SU-DHL-6 (cell line): ENCODE measurements at regions not wholly inside any gene's neighbourhood (a gene's known extent, or its start where the extent isn't known, plus 50 kb on each side); places are given as distances from the start of the nearest gene placed in this dataset.

ENCODE experiments used
- H2AFZ ChIP-seq: fragments of 200-600 bp; sonication (generic); 2 replicates; pipeline ENCODE4 v1.6.1; 2014; ENCODE audit warnings: low read depth, mild to moderate bottlenecking, moderate library complexity, mixed read lengths, antibody characterized with exemption, low read length; ENCODE audit not compliant: severe bottlenecking
- H3F3A ChIP-seq: fragments of 200-600 bp; shearing (Covaris generic); 2 replicates; pipeline ENCODE4 v1.6.0; 2016; ENCODE audit warnings: antibody characterized with exemption, mild to moderate bottlenecking; ENCODE audit not compliant: insufficient read depth
- H3K27ac ChIP-seq: fragments of 200-600 bp; sonication (generic); 2 replicates; pipeline ENCODE4 v1.5.1; 2016; ENCODE audit warnings: low read depth, mild to moderate bottlenecking, low read length, moderate library complexity, mixed read lengths
- H3K27me3 ChIP-seq: fragments of 200-600 bp; sonication (generic), shearing (Covaris generic); 2 replicates; pipeline ENCODE4 v1.6.0; 2014; ENCODE audit warnings: mild to moderate bottlenecking, low read length
- H3K36me3 ChIP-seq: fragments of 200-600 bp; sonication (generic); 2 replicates; pipeline ENCODE4 v1.6.1; 2014; ENCODE audit warnings: mild to moderate bottlenecking, low read length, mixed read lengths
- H3K4me2 ChIP-seq: fragments of 300-600, 200-600 bp; shearing (Covaris generic), sonication (generic); 2 replicates; pipeline ENCODE4 v1.6.0; 2014; ENCODE audit warnings: low read length, low read depth, mild to moderate bottlenecking; ENCODE audit not compliant: poor library complexity, severe bottlenecking
- H3K4me3 ChIP-seq: fragments of 200-600 bp; sonication (generic); 2 replicates; pipeline ENCODE4 v1.5.1; 2014; ENCODE audit warnings: antibody characterized with exemption, low read length, mild to moderate bottlenecking, mixed read lengths; ENCODE audit not compliant: insufficient read depth, poor library complexity, severe bottlenecking
- H3K79me2 ChIP-seq: fragments of 200-600 bp; sonication (generic); 2 replicates; pipeline ENCODE4 v1.6.1; 2014; ENCODE audit warnings: mild to moderate bottlenecking, low read length, moderate library complexity; ENCODE audit not compliant: insufficient read depth
- H3K9ac ChIP-seq: fragments of 200-600 bp; sonication (generic); 2 replicates; pipeline ENCODE4 v1.7.0; 2014; ENCODE audit warnings: mild to moderate bottlenecking, low read length
- H3K9me2 ChIP-seq: fragments of 200-600 bp; sonication (generic); replicated peaks from 2 replicates; pipeline ENCODE4 v1.6.1; 2014; ENCODE audit warnings: low read length; ENCODE audit not compliant: insufficient read depth
- H3K9me3 ChIP-seq: fragments of 200-600 bp; sonication (generic); 2 replicates; pipeline ENCODE4 v1.6.1; 2014; ENCODE audit warnings: low read length, mixed read lengths; ENCODE audit not compliant: insufficient read depth
- H4K20me1 ChIP-seq: fragments of 200-600 bp; sonication (generic); 2 replicates; pipeline ENCODE4 v1.6.1; 2014; ENCODE audit warnings: low read depth, mild to moderate bottlenecking, antibody characterized with exemption, low read length, moderate library complexity, mixed read lengths
- EZH2phosphoT487 ChIP-seq: fragments of 200-600 bp; sonication (generic), shearing (Covaris generic); conservative IDR thresholded peaks from 2 replicates; pipeline ENCODE4 v1.6.1; 2018; ENCODE audit warnings: mild to moderate bottlenecking, antibody characterized with exemption, low read length, moderate library complexity, mixed read lengths
- TF ChIP-seq, protein P1 (sequence below): fragments of 200-600 bp; sonication (generic); IDR thresholded peaks from one replicate; pipeline ENCODE4 v1.5.1; 2017; ENCODE audit warnings: antibody characterized with exemption, mild to moderate bottlenecking, low read length, moderate library complexity; ENCODE audit not compliant: insufficient read depth, poor library complexity, severe bottlenecking

- Histone ChIP-seq H3K4me3 (no peak overlapping the region), H3K27ac (no peak overlapping the region)
Measured at GRCh38 chr13:60312851-60313505, 84.0 kb upstream of the TDRD3 start.

DNA sequence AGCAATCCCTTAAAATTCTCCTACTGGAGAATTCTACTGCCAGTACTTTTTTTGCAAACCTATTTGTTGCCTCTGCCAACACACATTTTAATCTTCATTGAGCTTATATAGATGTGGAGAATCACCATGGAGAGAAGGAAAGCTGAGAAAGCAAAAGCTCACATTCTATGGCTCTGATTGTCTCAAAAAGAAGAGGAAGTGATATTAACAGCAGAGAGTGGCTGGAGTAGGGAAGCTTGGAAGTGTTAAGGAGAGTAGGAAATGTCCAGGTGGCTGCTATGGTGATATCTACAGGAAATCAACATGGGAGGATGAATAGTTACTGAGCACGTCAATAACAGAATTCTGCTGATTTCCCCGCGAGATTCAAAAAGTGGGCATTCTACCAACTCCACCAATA, 78.8 kb upstream of the TDRD3 start:
- Histone ChIP-seq H4K20me1 (no peaks in the 10 kb centered on the region), H3K4me3 (no peak overlapping the region), H3K36me3 (no peaks in the 10 kb centered on the region), H3K4me2 (no peak overlapping the region), H3F3A (no peaks in the 10 kb centered on the region), H3K79me2 (no peaks in the 10 kb centered on the region), H2AFZ (no peak overlapping the region), H3K9me3 (no peaks in the 10 kb centered on the region), H3K9me2 (no peaks in the 10 kb centered on the region), H3K9ac (no peak overlapping the region), H3K27me3 (no peaks in the 10 kb centered on the region), H3K27ac (no peak overlapping the region)
- TF ChIP-seq, protein P1, sequence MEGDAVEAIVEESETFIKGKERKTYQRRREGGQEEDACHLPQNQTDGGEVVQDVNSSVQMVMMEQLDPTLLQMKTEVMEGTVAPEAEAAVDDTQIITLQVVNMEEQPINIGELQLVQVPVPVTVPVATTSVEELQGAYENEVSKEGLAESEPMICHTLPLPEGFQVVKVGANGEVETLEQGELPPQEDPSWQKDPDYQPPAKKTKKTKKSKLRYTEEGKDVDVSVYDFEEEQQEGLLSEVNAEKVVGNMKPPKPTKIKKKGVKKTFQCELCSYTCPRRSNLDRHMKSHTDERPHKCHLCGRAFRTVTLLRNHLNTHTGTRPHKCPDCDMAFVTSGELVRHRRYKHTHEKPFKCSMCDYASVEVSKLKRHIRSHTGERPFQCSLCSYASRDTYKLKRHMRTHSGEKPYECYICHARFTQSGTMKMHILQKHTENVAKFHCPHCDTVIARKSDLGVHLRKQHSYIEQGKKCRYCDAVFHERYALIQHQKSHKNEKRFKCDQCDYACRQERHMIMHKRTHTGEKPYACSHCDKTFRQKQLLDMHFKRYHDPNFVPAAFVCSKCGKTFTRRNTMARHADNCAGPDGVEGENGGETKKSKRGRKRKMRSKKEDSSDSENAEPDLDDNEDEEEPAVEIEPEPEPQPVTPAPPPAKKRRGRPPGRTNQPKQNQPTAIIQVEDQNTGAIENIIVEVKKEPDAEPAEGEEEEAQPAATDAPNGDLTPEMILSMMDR = no peak
- TF ChIP-seq EZH2phosphoT487 = no peak

More at GRCh38 chr13:60312851-60313505, 84.0 kb upstream of the TDRD3 start:
- Histone ChIP-seq H3K27me3 (no peaks in the 10 kb centered on the region), H3F3A (no peaks in the 10 kb centered on the region), H3K9me2 (no peaks in the 10 kb centered on the region), H3K9ac (no peak overlapping the region), H4K20me1 (no peaks in the 10 kb centered on the region), H3K79me2 (no peaks in the 10 kb centered on the region), H3K36me3 (no peaks in the 10 kb centered on the region), H3K9me3 (no peaks in the 10 kb centered on the region), H3K4me2 (no peak overlapping the region), H2AFZ (no peak overlapping the region)
- TF ChIP-seq, protein P1 = no peak
- TF ChIP-seq EZH2phosphoT487 = no peak

DNA sequence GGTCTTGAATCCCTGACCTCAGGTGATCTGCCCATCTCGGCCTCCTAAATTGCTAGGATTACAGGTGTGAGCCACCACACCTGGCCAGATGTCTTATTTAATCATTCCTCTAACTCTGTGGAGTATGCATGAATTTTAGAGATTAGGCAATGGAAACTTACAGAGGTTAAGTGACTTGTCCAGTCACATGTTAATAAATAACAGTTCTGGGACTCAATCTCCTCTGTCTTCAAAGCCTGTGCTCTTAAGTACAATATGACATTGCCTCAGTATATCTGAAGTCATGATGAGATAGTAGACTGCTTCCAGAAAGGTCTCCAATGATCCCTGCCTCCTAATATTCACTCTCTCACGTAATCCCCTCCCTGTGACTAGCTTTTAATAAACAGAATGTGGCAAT, 72.9 kb upstream of the TDRD3 start:
- Histone ChIP-seq H3F3A (no peaks in the 10 kb centered on the region), H3K27me3 (no peaks in the 10 kb centered on the region), H3K27ac (no peak overlapping the region), H3K4me2 (no peak overlapping the region), H3K9ac (no peak overlapping the region), H3K9me3 (no peaks in the 10 kb centered on the region), H3K9me2 (no peaks in the 10 kb centered on the region), H4K20me1 (no peaks in the 10 kb centered on the region), H2AFZ (no peak overlapping the region), H3K4me3 (no peak overlapping the region), H3K36me3 (no peaks in the 10 kb centered on the region), H3K79me2 (no peaks in the 10 kb centered on the region)
- TF ChIP-seq, protein P1 = no peak
